CD4-positive, alpha-beta T cell treated with Interferon gamma for 1 hour (primary cell): ENCODE measurements at regions not wholly inside any gene's neighbourhood (a gene's known extent, or its start where the extent isn't known, plus 50 kb on each side); places are given as distances from the start of the nearest gene placed in this dataset.

Experiments used
- DNase-seq: peaks from one replicate; pipeline ENCODE4 v3.0.0-alpha.2; 2020

GRCh38 chr13:59527500-59527899 is 636.2 kb downstream of the DIAPH3 start:
- no peak for DNase-seq

- no peak for DNase-seq
These were observed 632.1 kb downstream of the DIAPH3 start for GRCh38 chr13:59531571-59532091.

GRCh38 chr13:59532405-59532804 is 631.3 kb downstream of the DIAPH3 start:
- DNase-seq = no peak

- no peak for DNase-seq
These were observed 629.9 kb downstream of the DIAPH3 start for GRCh38 chr13:59533561-59534555.

GRCh38 chr13:59534806-59535205 is 628.9 kb downstream of the DIAPH3 start:
- DNase-seq = no peak

GRCh38 chr13:59537500-59537899 is 626.2 kb downstream of the DIAPH3 start:
- no peak for DNase-seq

GRCh38 chr13:59538512-59538911 is 625.2 kb downstream of the DIAPH3 start:
- no peak for DNase-seq

- no peak for DNase-seq
These were observed 621.4 kb downstream of the DIAPH3 start for GRCh38 chr13:59542303-59542702.

GRCh38 chr13:59543418-59543817 is 620.3 kb downstream of the DIAPH3 start:
- no peak for DNase-seq

GRCh38 chr13:59545007-59545406 is 618.7 kb downstream of the DIAPH3 start:
- no peak for DNase-seq

GRCh38 chr13:59546178-59546577 is 617.5 kb downstream of the DIAPH3 start:
- DNase-seq = no peak

GRCh38 chr13:59547950-59548349 is 615.8 kb downstream of the DIAPH3 start:
- no peak for DNase-seq

GRCh38 chr13:59562924-59563323 is 600.8 kb downstream of the DIAPH3 start:
- no peak for DNase-seq

- DNase-seq = no peak
These were observed 597.2 kb downstream of the DIAPH3 start for GRCh38 chr13:59566561-59566960.

GRCh38 chr13:59568306-59568705 is 595.4 kb downstream of the DIAPH3 start:
- DNase-seq = no peak

GRCh38 chr13:59570204-59570603 is 593.5 kb downstream of the DIAPH3 start:
- no peak for DNase-seq

GRCh38 chr13:59584101-59584500 is 579.6 kb downstream of the DIAPH3 start:
- no peak for DNase-seq

- DNase-seq = no peak
These were observed 578.7 kb downstream of the DIAPH3 start for GRCh38 chr13:59584761-59585670.

GRCh38 chr13:59587030-59587429 is 576.7 kb downstream of the DIAPH3 start:
- no peak for DNase-seq

- DNase-seq = no peak
These were observed 575.6 kb downstream of the DIAPH3 start for GRCh38 chr13:59587971-59588716.

GRCh38 chr13:59588717-59589067 is 575.0 kb downstream of the DIAPH3 start:
- DNase-seq = no peak

- no peak for DNase-seq
These were observed 561.7 kb downstream of the DIAPH3 start for GRCh38 chr13:59601993-59602392.

GRCh38 chr13:59603646-59604045 is 560.1 kb downstream of the DIAPH3 start:
- no peak for DNase-seq
